ENCODE measurements at regions not wholly inside any gene's neighbourhood (a gene's known extent, or its start where the extent isn't known, plus 50 kb on each side); places are given as distances from the start of the nearest gene placed in this dataset.

DNA sequence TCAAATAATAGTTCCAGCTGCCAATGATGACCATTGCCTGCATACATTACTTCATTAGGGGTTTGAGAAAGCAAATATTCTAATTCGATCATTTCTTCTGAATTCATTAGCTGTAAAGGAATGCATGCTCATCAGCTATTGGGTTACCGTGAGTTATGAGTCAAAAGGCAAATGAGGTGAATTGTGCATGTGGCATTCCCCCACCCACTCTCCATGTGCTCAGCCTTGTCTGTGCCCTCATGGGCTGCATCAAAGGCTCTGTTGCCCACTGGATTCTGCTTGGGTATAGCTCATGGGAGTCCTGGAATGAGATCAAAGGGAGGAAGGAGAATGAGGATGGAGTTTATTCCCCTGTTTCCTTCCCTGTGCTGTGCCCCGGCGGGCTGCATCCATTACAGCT is 99.3 kb upstream of the CHRNA7 start:
- no peak for DNase-seq (ENCODE audit: low read depth)
- no peak for TF ChIP-seq CTCF (IDR thresholded peaks at IDR 0.05; ENCODE audit: insufficient read depth, low read depth, low read length, missing control alignments)
- no peak overlapping the region for H3K4me3 ChIP-seq (ENCODE audit: low read depth, low read length)

DNA sequence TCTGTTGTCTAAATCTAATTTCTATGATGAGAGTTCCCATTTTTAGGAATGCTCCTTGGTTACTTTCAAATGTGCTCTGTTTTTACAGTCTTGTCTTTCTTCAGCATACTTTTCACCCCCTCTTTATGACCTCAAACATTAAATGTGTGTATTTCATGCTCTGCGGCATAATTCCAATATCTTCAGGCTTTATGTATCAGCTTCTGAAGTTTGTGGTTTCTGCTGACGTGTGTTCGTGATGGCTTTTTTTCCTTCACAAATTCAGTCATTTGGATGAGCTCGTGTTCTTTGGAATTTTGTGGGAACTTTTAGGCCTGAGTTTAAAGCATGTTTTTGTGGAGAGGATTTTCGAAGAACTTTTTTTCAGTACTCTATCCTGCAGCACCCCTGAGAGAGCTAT is 97.7 kb upstream of the CHRNA7 start:
- TF ChIP-seq CTCF (IDR thresholded peaks at IDR 0.05; ENCODE audit: insufficient read depth, low read depth, low read length, missing control alignments), result no peak
- H3K4me3 ChIP-seq (ENCODE audit: low read depth, low read length), result no peak overlapping the region
- no peak for DNase-seq (ENCODE audit: low read depth)

DNA sequence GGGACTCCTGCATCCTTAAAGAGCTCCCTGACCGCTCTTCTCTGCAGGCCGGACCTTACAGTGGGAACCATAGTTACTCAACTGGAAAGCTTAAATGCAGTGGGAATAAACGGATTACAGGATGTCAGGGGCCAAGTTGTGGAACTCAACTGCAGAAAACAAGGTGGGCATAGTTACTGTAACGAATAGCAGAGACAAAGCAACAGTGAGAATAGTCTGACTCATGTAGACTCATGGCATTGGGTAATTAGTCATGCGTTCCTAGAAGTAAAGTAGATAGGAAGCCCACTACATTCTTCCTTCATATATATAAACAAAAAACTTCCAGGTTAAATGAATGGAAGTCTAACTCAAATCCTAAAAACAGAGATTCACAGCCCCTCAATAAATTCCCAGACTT is 95.5 kb upstream of the CHRNA7 start:
- DNase-seq (ENCODE audit: low read depth), result no peak
- H3K4me3 ChIP-seq (ENCODE audit: low read depth, low read length), result no peak overlapping the region
- TF ChIP-seq CTCF (IDR thresholded peaks at IDR 0.05; ENCODE audit: insufficient read depth, low read depth, low read length, missing control alignments), result no peak

DNA sequence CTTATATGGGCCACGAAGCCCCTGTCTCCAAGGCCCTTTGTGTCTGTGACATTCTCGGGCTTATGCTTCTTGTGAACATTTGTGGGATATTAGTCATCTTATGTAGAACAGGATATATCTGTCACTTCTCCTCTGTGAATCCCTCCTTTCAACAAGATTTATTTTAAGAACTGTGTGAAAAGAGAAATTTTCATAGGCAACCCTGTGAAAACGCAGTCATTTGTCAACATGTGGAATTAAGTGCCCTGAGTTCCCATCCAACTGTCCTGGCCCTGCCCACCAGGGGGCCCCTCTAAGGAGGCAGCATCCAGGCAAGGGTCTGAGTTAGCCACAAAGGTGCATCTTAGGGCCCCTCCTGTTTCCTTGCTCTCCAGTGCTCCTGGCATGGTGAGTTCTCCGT is 76.8 kb upstream of the CHRNA7 start:
- H3K4me3 ChIP-seq (ENCODE audit: low read depth, low read length), result no peak overlapping the region
- no peak for DNase-seq (ENCODE audit: low read depth)
- TF ChIP-seq CTCF (IDR thresholded peaks at IDR 0.05; ENCODE audit: insufficient read depth, low read depth, low read length, missing control alignments), result no peak

GRCh38 chr15:31954374-31955172 is 75.7 kb upstream of the CHRNA7 start:
- DNase-seq (ENCODE audit: low read depth), result no peak
- no peak for TF ChIP-seq CTCF (IDR thresholded peaks at IDR 0.05; ENCODE audit: insufficient read depth, low read depth, low read length, missing control alignments)
- no peak overlapping the region for H3K4me3 ChIP-seq (ENCODE audit: low read depth, low read length)

DNA sequence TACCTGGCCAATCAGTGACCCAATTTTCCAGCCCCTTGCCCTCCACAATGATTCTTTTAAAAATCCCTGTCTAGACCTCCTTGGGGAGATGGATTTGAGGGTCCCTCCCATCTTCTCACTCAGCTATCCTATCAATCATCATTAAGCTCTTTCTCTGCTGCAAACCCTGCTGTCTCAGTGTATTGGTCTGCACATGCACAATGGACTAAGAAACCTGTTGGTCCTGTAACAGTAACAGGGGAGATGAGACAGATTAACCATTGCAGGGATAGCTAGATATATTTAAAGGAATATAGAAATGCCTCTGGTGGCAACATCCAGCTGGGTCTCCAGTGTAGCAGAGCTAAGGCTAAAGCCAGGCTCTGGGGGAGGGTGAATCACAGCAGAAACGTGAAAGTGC is 74.6 kb upstream of the CHRNA7 start:
- H3K4me3 ChIP-seq (ENCODE audit: low read depth, low read length), result no peak overlapping the region
- no peak for TF ChIP-seq CTCF (IDR thresholded peaks at IDR 0.05; ENCODE audit: insufficient read depth, low read depth, low read length, missing control alignments)
- no peak for DNase-seq (ENCODE audit: low read depth)

- H3K4me3 ChIP-seq (ENCODE audit: low read depth, low read length), result no peak overlapping the region
- no peak for TF ChIP-seq CTCF (IDR thresholded peaks at IDR 0.05; ENCODE audit: insufficient read depth, low read depth, low read length, missing control alignments)
- DNase-seq (ENCODE audit: low read depth), result no peak
Observed at GRCh38 chr15:31957581-31957980, 72.7 kb upstream of the CHRNA7 start.
